Activated CD4-positive, alpha-beta T cell treated with anti-CD3 and anti-CD28 coated beads, Interleukin-2, amount 10 ng/mL, durations not matched to agents 7 days and 5 days (primary cell): ENCODE measurements at regions not wholly inside any gene's neighbourhood (a gene's known extent, or its start where the extent isn't known, plus 50 kb on each side); places are given as distances from the start of the nearest gene placed in this dataset.
"Not testable (repeated sequence)": the region's sequence is repeated elsewhere in the genome, so short reads cannot be mapped to it uniquely, and the experiment has no call there.

Experiments
- CTCF ChIA-PET: fragments of 350-600 bp; sonication (Branson Sonifier 250); formaldehyde crosslinking; loops from one replicate; lab custom pipeline; 2021; ENCODE audit warnings: antibody characterized with exemption; lab: Charles Lee
- POLR2A ChIA-PET: fragments of 350-600 bp; sonication (Branson Sonifier 250); formaldehyde crosslinking; loops from one replicate; lab custom pipeline; 2021; ENCODE audit warnings: antibody characterized with exemption; lab: Charles Lee
- DNase-seq: peaks from one replicate; pipeline ENCODE4 v3.0.0-alpha.2; 2020
- H3K27ac Mint-ChIP-seq: one replicate; pipeline ENCODE4 v1.8.0; 2021; ENCODE audit warnings: mild to moderate bottlenecking, moderate library complexity, mixed read lengths
- H3K27me3 Mint-ChIP-seq: one replicate; pipeline ENCODE4 v1.8.0; 2021; ENCODE audit warnings: mixed read lengths
- H3K36me3 Mint-ChIP-seq: one replicate; pipeline ENCODE4 v1.8.0; 2021; ENCODE audit warnings: low read depth, mixed read lengths
- H3K4me1 Mint-ChIP-seq: one replicate; pipeline ENCODE4 v1.8.0; 2021; ENCODE audit warnings: mixed read lengths
- H3K4me3 Mint-ChIP-seq: one replicate; pipeline ENCODE4 v1.8.0; 2021; ENCODE audit warnings: mild to moderate bottlenecking, moderate library complexity, mixed read lengths
- H3K9me3 Mint-ChIP-seq: one replicate; pipeline ENCODE4 v1.8.0; 2021; ENCODE audit warnings: mixed read lengths

- H3K4me1 Mint-ChIP-seq, result no peaks in the 10 kb centered on the region
- ChIA-PET CTCF (no interaction called here), POLR2A (no interaction called here)
- no peaks in the 10 kb centered on the region for H3K36me3 Mint-ChIP-seq
- no peaks in the 10 kb centered on the region for H3K9me3 Mint-ChIP-seq
- H3K27ac Mint-ChIP-seq, result no peak overlapping the region
- H3K4me3 Mint-ChIP-seq, result no peak overlapping the region
- no peak for DNase-seq
- H3K27me3 Mint-ChIP-seq, result no peaks in the 10 kb centered on the region
Measured at GRCh38 chr5:130773813-130774212, 391.2 kb downstream of the HINT1 start.

- H3K4me1 Mint-ChIP-seq, result no peaks in the 10 kb centered on the region
- H3K9me3 Mint-ChIP-seq, result no peaks in the 10 kb centered on the region
- DNase-seq, result no peak
- no peak overlapping the region for H3K4me3 Mint-ChIP-seq
- ChIA-PET CTCF (no interaction called here), POLR2A (no interaction called here)
- H3K27ac Mint-ChIP-seq, result no peak overlapping the region
- no peaks in the 10 kb centered on the region for H3K36me3 Mint-ChIP-seq
- H3K27me3 Mint-ChIP-seq, result peaks cover 1% of the 10 kb centered on the region
Measured at GRCh38 chr5:130762031-130762430, 403.0 kb downstream of the HINT1 start.

GRCh38 chr5:130759061-130759460 is 406.0 kb downstream of the HINT1 start:
- DNase-seq, result no peak
- POLR2A ChIA-PET, result no interaction called here
- Mint-ChIP-seq H3K9me3 (no peaks in the 10 kb centered on the region), H3K4me3 (no peak overlapping the region), H3K36me3 (no peaks in the 10 kb centered on the region), H3K4me1 (no peaks in the 10 kb centered on the region), H3K27me3 (peaks cover 1% of the 10 kb centered on the region), H3K27ac (no peak overlapping the region)
- CTCF ChIA-PET, result no interaction called here

GRCh38 chr5:130747556-130747955 is 417.5 kb downstream of the HINT1 start:
- Mint-ChIP-seq H3K4me1 (no peaks in the 10 kb centered on the region), H3K27me3 (no peaks in the 10 kb centered on the region), H3K27ac (no peak overlapping the region), H3K9me3 (peaks cover 2% of the 10 kb centered on the region), H3K4me3 (no peak overlapping the region), H3K36me3 (no peaks in the 10 kb centered on the region)
- ChIA-PET POLR2A (no interaction called here), CTCF (no interaction called here)
- no peak for DNase-seq

GRCh38 chr5:130746641-130747040 is 418.4 kb downstream of the HINT1 start:
- not testable (repeated sequence) for H3K9me3 Mint-ChIP-seq, DNase-seq

GRCh38 chr5:130743092-130743491 is 422.0 kb downstream of the HINT1 start:
- Mint-ChIP-seq H3K4me3 (no peak overlapping the region), H3K36me3 (no peaks in the 10 kb centered on the region), H3K27ac (no peak overlapping the region), H3K27me3 (no peaks in the 10 kb centered on the region), H3K9me3 (peaks cover 3% of the 10 kb centered on the region), H3K4me1 (no peaks in the 10 kb centered on the region)
- ChIA-PET CTCF (no interaction called here), POLR2A (no interaction called here)
- no peak for DNase-seq

More at GRCh38 chr5:130746641-130747040, 418.4 kb downstream of the HINT1 start:
- POLR2A ChIA-PET, H3K36me3 Mint-ChIP-seq, CTCF ChIA-PET, H3K4me1 Mint-ChIP-seq, H3K4me3 Mint-ChIP-seq, H3K27me3 Mint-ChIP-seq, H3K27ac Mint-ChIP-seq: not testable (repeated sequence)

- Mint-ChIP-seq H3K4me1 (no peaks in the 10 kb centered on the region), H3K27me3 (no peaks in the 10 kb centered on the region), H3K4me3 (no peak overlapping the region), H3K36me3 (no peaks in the 10 kb centered on the region), H3K9me3 (peaks cover 1% of the 10 kb centered on the region), H3K27ac (no peak overlapping the region)
- ChIA-PET CTCF (no interaction called here), POLR2A (no interaction called here)
- no peak for DNase-seq
Measured at GRCh38 chr5:130740047-130740569, 424.9 kb downstream of the HINT1 start.

GRCh38 chr5:130731839-130732238 is 433.2 kb downstream of the HINT1 start:
- Mint-ChIP-seq H3K4me1 (no peaks in the 10 kb centered on the region), H3K9me3 (peaks cover 6% of the 10 kb centered on the region), H3K27ac (no peak overlapping the region), H3K36me3 (no peaks in the 10 kb centered on the region), H3K27me3 (no peaks in the 10 kb centered on the region), H3K4me3 (no peak overlapping the region)
- POLR2A ChIA-PET, result no interaction called here
- no peak for DNase-seq
- CTCF ChIA-PET, result no interaction called here

- Mint-ChIP-seq H3K27me3 (no peaks in the 10 kb centered on the region), H3K36me3 (no peaks in the 10 kb centered on the region), H3K27ac (no peak overlapping the region), H3K9me3 (peaks cover 6% of the 10 kb centered on the region), H3K4me1 (no peaks in the 10 kb centered on the region), H3K4me3 (no peak overlapping the region)
- ChIA-PET POLR2A (no interaction called here), CTCF (no interaction called here)
- no peak for DNase-seq
Measured at GRCh38 chr5:130729541-130729940, 435.5 kb downstream of the HINT1 start.

GRCh38 chr5:130727830-130728229 is 437.2 kb downstream of the HINT1 start:
- peaks cover under 1% of the 10 kb centered on the region for H3K27me3 Mint-ChIP-seq
- H3K4me3 Mint-ChIP-seq, result no peak overlapping the region
- no peaks in the 10 kb centered on the region for H3K4me1 Mint-ChIP-seq
- ChIA-PET POLR2A (no interaction called here), CTCF (no interaction called here)
- no peak overlapping the region for H3K27ac Mint-ChIP-seq
- H3K36me3 Mint-ChIP-seq, result no peaks in the 10 kb centered on the region
- DNase-seq, result no peak
- H3K9me3 Mint-ChIP-seq, result peaks cover 6% of the 10 kb centered on the region

GRCh38 chr5:130724658-130725057 is 440.4 kb downstream of the HINT1 start:
- Mint-ChIP-seq H3K4me1 (no peaks in the 10 kb centered on the region), H3K36me3 (no peaks in the 10 kb centered on the region), H3K4me3 (no peak overlapping the region), H3K27me3 (peaks cover 1% of the 10 kb centered on the region), H3K27ac (no peak overlapping the region), H3K9me3 (no peaks in the 10 kb centered on the region)
- no peak for DNase-seq
- POLR2A ChIA-PET, result no interaction called here
- CTCF ChIA-PET, result no interaction called here

- H3K4me3 Mint-ChIP-seq, result no peak overlapping the region
- H3K36me3 Mint-ChIP-seq, result no peaks in the 10 kb centered on the region
- H3K9me3 Mint-ChIP-seq, result no peaks in the 10 kb centered on the region
- ChIA-PET POLR2A (no interaction called here), CTCF (no interaction called here)
- DNase-seq, result no peak
- no peaks in the 10 kb centered on the region for H3K4me1 Mint-ChIP-seq
- H3K27ac Mint-ChIP-seq, result no peak overlapping the region
- H3K27me3 Mint-ChIP-seq, result peaks cover 9% of the 10 kb centered on the region
Measured at GRCh38 chr5:130720355-130720754, 444.7 kb downstream of the HINT1 start.

GRCh38 chr5:130715541-130715940 is 449.5 kb downstream of the HINT1 start:
- DNase-seq, result no peak
- H3K36me3 Mint-ChIP-seq, result no peaks in the 10 kb centered on the region
- CTCF ChIA-PET, result no interaction called here
- H3K9me3 Mint-ChIP-seq, result no peaks in the 10 kb centered on the region
- H3K4me3 Mint-ChIP-seq, result no peak overlapping the region
- H3K27ac Mint-ChIP-seq, result no peak overlapping the region
- H3K27me3 Mint-ChIP-seq, result peaks cover 9% of the 10 kb centered on the region
- POLR2A ChIA-PET, result no interaction called here
- no peaks in the 10 kb centered on the region for H3K4me1 Mint-ChIP-seq

GRCh38 chr5:130714200-130714599 is 450.9 kb downstream of the HINT1 start:
- Mint-ChIP-seq H3K36me3 (no peaks in the 10 kb centered on the region), H3K27ac (no peak overlapping the region), H3K4me1 (no peaks in the 10 kb centered on the region), H3K27me3 (peaks cover 7% of the 10 kb centered on the region), H3K4me3 (no peak overlapping the region), H3K9me3 (no peaks in the 10 kb centered on the region)
- CTCF ChIA-PET, result no interaction called here
- DNase-seq, result no peak
- POLR2A ChIA-PET, result no interaction called here
